HCT116 (cell line): ENCODE measurements at regions not wholly inside any gene's neighbourhood (a gene's known extent, or its start where the extent isn't known, plus 50 kb on each side); places are given as distances from the start of the nearest gene placed in this dataset.

Experiments
- CEBPB ChIP-seq: IDR thresholded peaks from 2 replicates; pipeline ENCODE4 v1.6.1; 2012; ENCODE audit warnings: low read depth
- EGR1 ChIP-seq: IDR thresholded peaks from 2 replicates; pipeline ENCODE4 v1.6.1; 2012; ENCODE audit warnings: low read depth
- JUND ChIP-seq: IDR thresholded peaks from 2 replicates; pipeline ENCODE4 v1.6.1; 2012
- POLR2A ChIP-seq: IDR thresholded peaks from 2 replicates; pipeline ENCODE4 v1.7.0; 2011; ENCODE audit warnings: borderline replicate concordance; ENCODE audit not compliant: insufficient read depth, insufficient read length; ENCODE audit errors: extremely low read depth
- POLR2AphosphoS5 ChIP-seq: IDR thresholded peaks from 2 replicates; pipeline ENCODE4 v1.6.1; 2011; ENCODE audit warnings: mild to moderate bottlenecking, low read depth, low read length, moderate library complexity
- TCF7L2 ChIP-seq: IDR thresholded peaks from 2 replicates; pipeline ENCODE4 v1.7.0; 2011; ENCODE audit warnings: borderline replicate concordance, inconsistent platforms; ENCODE audit not compliant: insufficient read depth, insufficient read length; ENCODE audit errors: extremely low read depth
- ZNF274 ChIP-seq: fragments of 200-500 bp; sonication (Bioruptor generic); IDR thresholded peaks from 2 replicates; pipeline ENCODE4 v1.6.1; 2014; ENCODE audit warnings: mild to moderate bottlenecking, low read depth, low read length, inconsistent platforms
- TF ChIP-seq, protein P1 (sequence below), 3 experiments: fragments of 200-600 bp in 1 of 3; sonication (generic) in 1 of 3; IDR thresholded peaks in 2 of 3; conservative IDR thresholded peaks in 1 of 3; 2 replicates each; pipeline ENCODE4 v1.5.1; 2012 to 2017; ENCODE audit warnings: low read depth in 2 of 3, low read length in 2 of 3, antibody characterized with exemption in 1 of 3, borderline replicate concordance in 1 of 3, control low read depth in 1 of 3, mild to moderate bottlenecking in 1 of 3, mixed read lengths in 1 of 3, mixed run types in 1 of 3, moderate library complexity in 1 of 3; ENCODE audit not compliant: insufficient read depth in 1 of 3
- TF ChIP-seq, protein P2 (sequence below): IDR thresholded peaks from 2 replicates; pipeline ENCODE4 v1.6.1; 2011; ENCODE audit warnings: mild to moderate bottlenecking, low read length, moderate library complexity; ENCODE audit not compliant: insufficient replicate concordance; ENCODE audit errors: extremely low read depth

DNA sequence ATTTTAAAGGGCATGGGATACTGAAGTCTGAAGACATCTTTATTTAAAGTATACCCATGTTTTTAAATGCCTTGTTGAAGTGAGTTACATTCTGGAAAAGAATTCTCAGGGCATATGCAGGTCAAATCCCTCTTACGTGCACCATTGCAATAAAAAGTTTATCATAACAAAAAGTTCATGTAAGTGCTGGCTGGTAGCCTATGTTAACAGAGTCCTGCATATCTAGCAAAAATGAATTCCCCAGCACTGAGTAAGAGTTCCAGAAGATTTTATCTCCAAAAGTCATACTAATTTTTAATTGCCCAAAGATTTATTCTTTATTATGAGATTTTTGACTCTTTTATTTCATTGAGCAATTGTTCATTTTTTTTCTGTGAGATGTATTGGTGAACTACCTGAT, 104.7 kb upstream of the ROBO1 start:
- TF ChIP-seq, protein P1, sequence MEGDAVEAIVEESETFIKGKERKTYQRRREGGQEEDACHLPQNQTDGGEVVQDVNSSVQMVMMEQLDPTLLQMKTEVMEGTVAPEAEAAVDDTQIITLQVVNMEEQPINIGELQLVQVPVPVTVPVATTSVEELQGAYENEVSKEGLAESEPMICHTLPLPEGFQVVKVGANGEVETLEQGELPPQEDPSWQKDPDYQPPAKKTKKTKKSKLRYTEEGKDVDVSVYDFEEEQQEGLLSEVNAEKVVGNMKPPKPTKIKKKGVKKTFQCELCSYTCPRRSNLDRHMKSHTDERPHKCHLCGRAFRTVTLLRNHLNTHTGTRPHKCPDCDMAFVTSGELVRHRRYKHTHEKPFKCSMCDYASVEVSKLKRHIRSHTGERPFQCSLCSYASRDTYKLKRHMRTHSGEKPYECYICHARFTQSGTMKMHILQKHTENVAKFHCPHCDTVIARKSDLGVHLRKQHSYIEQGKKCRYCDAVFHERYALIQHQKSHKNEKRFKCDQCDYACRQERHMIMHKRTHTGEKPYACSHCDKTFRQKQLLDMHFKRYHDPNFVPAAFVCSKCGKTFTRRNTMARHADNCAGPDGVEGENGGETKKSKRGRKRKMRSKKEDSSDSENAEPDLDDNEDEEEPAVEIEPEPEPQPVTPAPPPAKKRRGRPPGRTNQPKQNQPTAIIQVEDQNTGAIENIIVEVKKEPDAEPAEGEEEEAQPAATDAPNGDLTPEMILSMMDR (IDR thresholded peaks at IDR 0.05 in 2 of 3, conservative IDR thresholded peaks at IDR 0.05 in 1 of 3; ENCODE audit: borderline replicate concordance in 1 of 3, insufficient read depth in 1 of 3, low read depth in 2 of 3, low read length in 2 of 3), result no peak
- TF ChIP-seq POLR2AphosphoS5 (no peak), EGR1 (no peak), TCF7L2 (no peak), POLR2A (no peak), JUND (no peak), ZNF274 (no peak), CEBPB (no peak)
- TF ChIP-seq, protein P2, sequence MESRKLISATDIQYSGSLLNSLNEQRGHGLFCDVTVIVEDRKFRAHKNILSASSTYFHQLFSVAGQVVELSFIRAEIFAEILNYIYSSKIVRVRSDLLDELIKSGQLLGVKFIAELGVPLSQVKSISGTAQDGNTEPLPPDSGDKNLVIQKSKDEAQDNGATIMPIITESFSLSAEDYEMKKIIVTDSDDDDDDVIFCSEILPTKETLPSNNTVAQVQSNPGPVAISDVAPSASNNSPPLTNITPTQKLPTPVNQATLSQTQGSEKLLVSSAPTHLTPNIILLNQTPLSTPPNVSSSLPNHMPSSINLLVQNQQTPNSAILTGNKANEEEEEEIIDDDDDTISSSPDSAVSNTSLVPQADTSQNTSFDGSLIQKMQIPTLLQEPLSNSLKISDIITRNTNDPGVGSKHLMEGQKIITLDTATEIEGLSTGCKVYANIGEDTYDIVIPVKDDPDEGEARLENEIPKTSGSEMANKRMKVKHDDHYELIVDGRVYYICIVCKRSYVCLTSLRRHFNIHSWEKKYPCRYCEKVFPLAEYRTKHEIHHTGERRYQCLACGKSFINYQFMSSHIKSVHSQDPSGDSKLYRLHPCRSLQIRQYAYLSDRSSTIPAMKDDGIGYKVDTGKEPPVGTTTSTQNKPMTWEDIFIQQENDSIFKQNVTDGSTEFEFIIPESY, result no peak
